Common myeloid progenitor, CD34-positive (primary cell): ENCODE measurements at regions not wholly inside any gene's neighbourhood (a gene's known extent, or its start where the extent isn't known, plus 50 kb on each side); places are given as distances from the start of the nearest gene placed in this dataset.
"Not testable (repeated sequence)": the region's sequence is repeated elsewhere in the genome, so short reads cannot be mapped to it uniquely, and the experiment has no call there.

Source experiments
- CTCF ChIA-PET: fragments of 350-600 bp; sonication (Branson Sonifier 250); formaldehyde crosslinking; loops from one replicate; lab custom pipeline; 2021; ENCODE audit warnings: antibody characterized with exemption; lab: Charles Lee
- POLR2A ChIA-PET: fragments of 350-600 bp; sonication (Branson Sonifier 250); formaldehyde crosslinking; loops from one replicate; lab custom pipeline; 2021; ENCODE audit warnings: antibody characterized with exemption; lab: Charles Lee
- DNase-seq, 3 donors: peaks; one replicate each; pipeline versions ENCODE4 v3.0.0 to v3.0.0-alpha.2; 2013
- H3K27ac ChIP-seq, 2 experiments: 1 replicate in 1 of 2; 2 replicates in 1 of 2; pipeline ENCODE4 v1.7.0; 2013; ENCODE audit warnings: inconsistent platforms in 2 of 2, low read length in 2 of 2, mild to moderate bottlenecking in 2 of 2, low read depth in 1 of 2, moderate library complexity in 1 of 2; ENCODE audit not compliant: severe bottlenecking in 2 of 2, insufficient read depth in 1 of 2, poor library complexity in 1 of 2
- H3K27me3 ChIP-seq, 5 experiments: replicated peaks in 2 of 5; 1 replicate in 3 of 5; 2 replicates in 2 of 5; pipeline versions ENCODE4 v1.6.1 to v1.7.0; 2013; ENCODE audit warnings: low read length in 4 of 5, mild to moderate bottlenecking in 2 of 5, moderate library complexity in 2 of 5, inconsistent platforms in 1 of 5; ENCODE audit not compliant: insufficient read depth in 5 of 5, control insufficient read depth in 4 of 5
- H3K36me3 ChIP-seq, 4 experiments: 1 replicate in 2 of 4; 2 replicates in 2 of 4; pipeline versions ENCODE4 v1.6.1 to v1.7.0; 2013; ENCODE audit warnings: low read length in 3 of 4, control low read depth in 1 of 4, mild to moderate bottlenecking in 1 of 4; ENCODE audit not compliant: control insufficient read depth in 4 of 4, insufficient read depth in 4 of 4
- H3K4me1 ChIP-seq, 4 experiments: 1 replicate in 3 of 4; 2 replicates in 1 of 4; pipeline versions ENCODE4 v1.6.1 to v1.7.1; 2013; ENCODE audit warnings: low read length in 3 of 4, mild to moderate bottlenecking in 3 of 4, control low read depth in 1 of 4, inconsistent platforms in 1 of 4, moderate library complexity in 1 of 4; ENCODE audit not compliant: control insufficient read depth in 4 of 4, insufficient read depth in 4 of 4; ENCODE audit errors: control extremely low read depth in 1 of 4
- H3K4me3 ChIP-seq, 7 experiments: 1 replicate in 4 of 7; 2 replicates in 3 of 7; pipeline versions ENCODE4 v1.5.1 to v1.7.0; 2013; ENCODE audit warnings: mild to moderate bottlenecking in 7 of 7, low read length in 6 of 7, moderate library complexity in 6 of 7, inconsistent platforms in 2 of 7, low read depth in 2 of 7, control low read depth in 1 of 7; ENCODE audit not compliant: insufficient read depth in 4 of 7, control insufficient read depth in 1 of 7; ENCODE audit errors: extremely low read depth in 1 of 7
- H3K9me3 ChIP-seq, 5 experiments: 1 replicate in 4 of 5; 2 replicates in 1 of 5; pipeline versions ENCODE4 v1.6.1 to v1.7.1; 2013; ENCODE audit warnings: low read length in 4 of 5, mild to moderate bottlenecking in 2 of 5, inconsistent platforms in 1 of 5, low read depth in 1 of 5, moderate library complexity in 1 of 5; ENCODE audit not compliant: control insufficient read depth in 4 of 5, insufficient read depth in 2 of 5; ENCODE audit errors: control extremely low read depth in 1 of 5
- WGBS: methylation state at CpG from one replicate; pipeline ENCODE4 v1.1.5; 2013; ENCODE audit not compliant: insufficient coverage; 5-methylcytosine and 5-hydroxymethylcytosine counted together

GRCh38 chr4:100340512-100341485 is 150.5 kb upstream of the DDIT4L start:
- no peak for DNase-seq

GRCh38 chr4:100339870-100340269 is 149.6 kb upstream of the DDIT4L start:
- no peak for DNase-seq
- ChIA-PET POLR2A (no interaction called here), CTCF (no interaction called here)
- Histone ChIP-seq H3K9me3 (peaks cover 0 to 3% (median 2%) of the 10 kb centered on the region in 5 experiments), H3K27me3 (no peaks in the 10 kb centered on the region), H3K4me1 (no peaks in the 10 kb centered on the region), H3K27ac (no peak overlapping the region), H3K36me3 (no peaks in the 10 kb centered on the region), H3K4me3 (no peak overlapping the region)
- WGBS: 100% methylated on average over 1 of the region's 4 CpGs

More at GRCh38 chr4:100340512-100341485, 150.5 kb upstream of the DDIT4L start:
- ChIA-PET CTCF (no interaction called here), POLR2A (no interaction called here)
- Histone ChIP-seq H3K4me1 (no peaks in the 10 kb centered on the region), H3K36me3 (no peaks in the 10 kb centered on the region), H3K27me3 (no peaks in the 10 kb centered on the region), H3K9me3 (peaks cover 0 to 1% (median 0%) of the 10 kb centered on the region in 5 experiments), H3K27ac (no peak overlapping the region), H3K4me3 (no peak overlapping the region)
- 92% methylated on average over 4 of the region's 4 CpGs for WGBS

GRCh38 chr4:100333491-100333890 is 143.2 kb upstream of the DDIT4L start:
- DNase-seq, H3K4me3 ChIP-seq, H3K9me3 ChIP-seq, CTCF ChIA-PET, POLR2A ChIA-PET, H3K36me3 ChIP-seq, H3K27me3 ChIP-seq, H3K27ac ChIP-seq, H3K4me1 ChIP-seq: not testable (repeated sequence)
- 95% methylated on average over 2 of the region's 2 CpGs for WGBS

- POLR2A ChIA-PET: no interaction called here
- DNase-seq: no peak
Measured at GRCh38 chr4:100317032-100317864, 127.0 kb upstream of the DDIT4L start.

GRCh38 chr4:100314057-100314456 is 123.8 kb upstream of the DDIT4L start:
- H3K9me3 ChIP-seq: no peaks in the 10 kb centered on the region
- H3K4me3 ChIP-seq: no peak overlapping the region
- ChIA-PET CTCF (no interaction called here), POLR2A (no interaction called here)
- no peak for DNase-seq
- no peaks in the 10 kb centered on the region for H3K36me3 ChIP-seq
- 100% methylated on average over 2 of the region's 2 CpGs for WGBS
- no peak overlapping the region for H3K27ac ChIP-seq
- no peaks in the 10 kb centered on the region for H3K27me3 ChIP-seq
- no peaks in the 10 kb centered on the region for H3K4me1 ChIP-seq

More at GRCh38 chr4:100317032-100317864, 127.0 kb upstream of the DDIT4L start:
- WGBS: 57% methylated on average over 2 of the region's 7 CpGs
- H3K27ac ChIP-seq: no peak overlapping the region
- no peaks in the 10 kb centered on the region for H3K4me1 ChIP-seq
- no peaks in the 10 kb centered on the region for H3K36me3 ChIP-seq
- peaks cover 0 to 4% (median 0%) of the 10 kb centered on the region in 5 experiments for H3K9me3 ChIP-seq
- H3K4me3 ChIP-seq: no peak overlapping the region
- H3K27me3 ChIP-seq: no peaks in the 10 kb centered on the region
- CTCF ChIA-PET: interaction anchor here (1.5 kb wide), 1 partner anchor 9 kb away, joined by 3 read pairs; no protein-coding TSS in a partner anchor

GRCh38 chr4:100312615-100313350 is 122.5 kb upstream of the DDIT4L start:
- ChIA-PET POLR2A (no interaction called here), CTCF (no interaction called here)
- 60% methylated on average over 2 of the region's 2 CpGs for WGBS
- Histone ChIP-seq H3K4me3 (no peak overlapping the region), H3K4me1 (no peaks in the 10 kb centered on the region), H3K36me3 (no peaks in the 10 kb centered on the region), H3K27me3 (no peaks in the 10 kb centered on the region), H3K27ac (no peak overlapping the region), H3K9me3 (no peaks in the 10 kb centered on the region)
- no peak for DNase-seq
